ENCODE measurements at regions not wholly inside any gene's neighbourhood (a gene's known extent, or its start where the extent isn't known, plus 50 kb on each side); places are given as distances from the start of the nearest gene placed in this dataset.

- no peak for TF ChIP-seq CTCF (IDR thresholded peaks at IDR 0.05)
- TF ChIP-seq EP300 (IDR thresholded peaks at IDR 0.05): no peak
Measured at GRCh38 chr10:3348564-3348963, 176.0 kb upstream of the PITRM1 start.

Data from suprapubic skin (tissue), 3 donors.